ENCODE measurements at regions not wholly inside any gene's neighbourhood (a gene's known extent, or its start where the extent isn't known, plus 50 kb on each side); places are given as distances from the start of the nearest gene placed in this dataset.

- H3K4me3 ChIP-seq (ENCODE audit: low read depth, low read length), result no peak overlapping the region
- peak; percentile 12 for TF ChIP-seq CTCF (IDR thresholded peaks at IDR 0.05; ENCODE audit: insufficient read depth, low read length, missing control alignments)
- CTCF ChIA-PET, result interaction anchor here (1.3 kb wide), 1 partner anchor 17 kb away, joined by 3 read pairs; no protein-coding TSS in a partner anchor
- peak; percentile 69 for DNase-seq (ENCODE audit: low read depth, low spot score)
- POLR2A ChIA-PET, result interaction anchor here (0.6 to 2.2 kb wide), 4 partner anchors 10 to 493 kb away, joined by 3 to 5 read pairs (median 4); no protein-coding TSS in a partner anchor
Measured at GRCh38 chr11:109037856-109038780, 373.2 kb downstream of the DDX10 start.

GRCh38 chr11:109039611-109040010 lies 374.7 kb downstream of the DDX10 start:
- no peak for TF ChIP-seq CTCF (IDR thresholded peaks at IDR 0.05; ENCODE audit: insufficient read depth, low read length, missing control alignments)
- DNase-seq (ENCODE audit: low read depth, low spot score), result no peak
- no peak overlapping the region for H3K4me3 ChIP-seq (ENCODE audit: low read depth, low read length)
- CTCF ChIA-PET, result no interaction called here
- POLR2A ChIA-PET, result no interaction called here

GRCh38 chr11:109040303-109040702 lies 375.4 kb downstream of the DDX10 start:
- no peak for TF ChIP-seq CTCF (IDR thresholded peaks at IDR 0.05; ENCODE audit: insufficient read depth, low read length, missing control alignments)
- ChIA-PET CTCF (no interaction called here), POLR2A (no interaction called here)
- H3K4me3 ChIP-seq (ENCODE audit: low read depth, low read length), result no peak overlapping the region
- no peak for DNase-seq (ENCODE audit: low read depth, low spot score)

- TF ChIP-seq CTCF (IDR thresholded peaks at IDR 0.05; ENCODE audit: insufficient read depth, low read length, missing control alignments), result no peak
- H3K4me3 ChIP-seq (ENCODE audit: low read depth, low read length), result no peak overlapping the region
- ChIA-PET POLR2A (no interaction called here), CTCF (no interaction called here)
- no peak for DNase-seq (ENCODE audit: low read depth, low spot score)
Measured at GRCh38 chr11:109041876-109042275, 377.0 kb downstream of the DDX10 start.

GRCh38 chr11:109043315-109043714 lies 378.4 kb downstream of the DDX10 start:
- CTCF ChIA-PET, result no interaction called here
- TF ChIP-seq CTCF (IDR thresholded peaks at IDR 0.05; ENCODE audit: insufficient read depth, low read length, missing control alignments), result no peak
- DNase-seq (ENCODE audit: low read depth, low spot score), result no peak
- POLR2A ChIA-PET, result no interaction called here
- no peak overlapping the region for H3K4me3 ChIP-seq (ENCODE audit: low read depth, low read length)

GRCh38 chr11:109046284-109046992 lies 375.6 kb upstream of the C11orf87 start:
- no peak for DNase-seq (ENCODE audit: low read depth, low spot score)
- no peak overlapping the region for H3K4me3 ChIP-seq (ENCODE audit: low read depth, low read length)
- no peak for TF ChIP-seq CTCF (IDR thresholded peaks at IDR 0.05; ENCODE audit: insufficient read depth, low read length, missing control alignments)
- ChIA-PET CTCF (interaction anchor here (0.8 to 1.5 kb wide), 2 partner anchors 11 to 29 kb away, joined by 3 to 4 read pairs; no protein-coding TSS in a partner anchor), POLR2A (no interaction called here)
